H9 (cell line): ENCODE measurements at regions not wholly inside any gene's neighbourhood (a gene's known extent, or its start where the extent isn't known, plus 50 kb on each side); places are given as distances from the start of the nearest gene placed in this dataset.

Source experiments
- DNase-seq: peaks from one replicate; pipeline ENCODE4 v3.0.0-alpha.2; 2017
- H2AFZ ChIP-seq: one replicate; pipeline ENCODE4 v1.6.1; 2013; ENCODE audit warnings: mild to moderate bottlenecking, low read length, control low read depth, moderate library complexity
- H2AK5ac ChIP-seq: 2 replicates; pipeline ENCODE4 v1.6.1; 2013; ENCODE audit warnings: low read length, control low read depth, mixed read lengths; ENCODE audit not compliant: insufficient read length
- H2BK120ac ChIP-seq: one replicate; pipeline ENCODE4 v1.6.1; 2013; ENCODE audit warnings: low read depth, mild to moderate bottlenecking, low read length, control low read depth, inconsistent platforms; ENCODE audit not compliant: poor library complexity, severe bottlenecking
- H2BK12ac ChIP-seq: 2 replicates; pipeline ENCODE4 v1.6.1; 2013; ENCODE audit warnings: low read length, control low read depth, mixed read lengths, low read depth; ENCODE audit not compliant: insufficient read length
- H2BK15ac ChIP-seq: 2 replicates; pipeline ENCODE4 v1.6.1; 2013; ENCODE audit warnings: low read depth, low read length, control low read depth
- H2BK20ac ChIP-seq: one replicate; pipeline ENCODE4 v1.6.1; 2013; ENCODE audit warnings: low read depth, mild to moderate bottlenecking, low read length, control low read depth, inconsistent platforms; ENCODE audit not compliant: poor library complexity, severe bottlenecking
- H2BK5ac ChIP-seq: 2 replicates; pipeline ENCODE4 v1.6.1; 2013; ENCODE audit warnings: low read length, control low read depth, mixed read lengths; ENCODE audit not compliant: insufficient read length
- H3K14ac ChIP-seq: 2 replicates; pipeline ENCODE4 v1.6.1; 2013; ENCODE audit warnings: low read length, control low read depth; ENCODE audit not compliant: insufficient read depth
- H3K18ac ChIP-seq: 2 replicates; pipeline ENCODE4 v1.6.1; 2013; ENCODE audit warnings: low read depth, mild to moderate bottlenecking, mixed read lengths, low read length, control low read depth; ENCODE audit not compliant: insufficient read length
- H3K23ac ChIP-seq: 2 replicates; pipeline ENCODE4 v1.6.1; 2013; ENCODE audit warnings: low read length, control low read depth, mixed read lengths, low read depth; ENCODE audit not compliant: insufficient read length
- H3K23me2 ChIP-seq: 2 replicates; pipeline ENCODE4 v1.6.1; 2013; ENCODE audit warnings: low read depth, mild to moderate bottlenecking, mixed read lengths, low read length, control low read depth; ENCODE audit not compliant: insufficient read length, poor library complexity, severe bottlenecking
- H3K27ac ChIP-seq: 2 replicates; pipeline ENCODE4 v1.5.1; 2013; ENCODE audit warnings: low read length, control low read depth, mixed read lengths, low read depth; ENCODE audit not compliant: insufficient read length
- H3K27me3 ChIP-seq: 2 replicates; pipeline ENCODE4 v1.6.1; 2013; ENCODE audit warnings: low read length, control low read depth, inconsistent platforms; ENCODE audit not compliant: insufficient read depth
- H3K4ac ChIP-seq: 2 replicates; pipeline ENCODE4 v1.6.1; 2013; ENCODE audit warnings: low read depth, mild to moderate bottlenecking, control low read depth, inconsistent platforms, low read length, moderate library complexity
- H3K4me1 ChIP-seq: 2 replicates; pipeline ENCODE4 v1.6.1; 2013; ENCODE audit warnings: low read length, control low read depth, inconsistent platforms; ENCODE audit not compliant: insufficient read depth
- H3K4me2 ChIP-seq: 2 replicates; pipeline ENCODE4 v1.6.1; 2013; ENCODE audit warnings: low read length, control low read depth, mixed read lengths; ENCODE audit not compliant: insufficient read length, insufficient read depth
- H3K56ac ChIP-seq: 2 replicates; pipeline ENCODE4 v1.6.1; 2013; ENCODE audit warnings: low read depth, mild to moderate bottlenecking, mixed read lengths, low read length, control low read depth; ENCODE audit not compliant: insufficient read length
- H3K79me1 ChIP-seq: 2 replicates; pipeline ENCODE4 v1.6.1; 2013; ENCODE audit warnings: low read depth, mild to moderate bottlenecking, moderate library complexity, low read length, control low read depth, inconsistent platforms; ENCODE audit not compliant: insufficient read depth, poor library complexity, severe bottlenecking
- H3K79me2 ChIP-seq: 2 replicates; pipeline ENCODE4 v1.6.1; 2013; ENCODE audit warnings: low read length, control low read depth, inconsistent platforms; ENCODE audit not compliant: insufficient read depth
- H3K9ac ChIP-seq: 2 replicates; pipeline ENCODE4 v1.6.1; 2013; ENCODE audit warnings: low read length, control low read depth, mixed read lengths; ENCODE audit not compliant: insufficient read length; ENCODE audit errors: extremely low read depth
- H3K9me3 ChIP-seq: one replicate; pipeline ENCODE4 v1.6.1; 2013; ENCODE audit warnings: low read depth, low read length, inconsistent platforms; ENCODE audit not compliant: control insufficient read depth
- H3T11ph ChIP-seq: one replicate; pipeline ENCODE4 v1.6.1; 2013; ENCODE audit warnings: mild to moderate bottlenecking, low read length, control low read depth, inconsistent platforms
- H4K20me1 ChIP-seq: one replicate; pipeline ENCODE4 v1.6.1; 2013; ENCODE audit not compliant: control insufficient read depth, insufficient read length, insufficient read depth
- H4K5ac ChIP-seq: 2 replicates; pipeline ENCODE4 v1.6.1; 2013; ENCODE audit warnings: low read depth, mild to moderate bottlenecking, mixed read lengths, low read length, control low read depth; ENCODE audit not compliant: insufficient read length
- H4K8ac ChIP-seq: replicated peaks from 2 replicates; pipeline ENCODE4 v1.6.1; 2013; ENCODE audit warnings: low read length, control low read depth, mixed read lengths, low read depth; ENCODE audit not compliant: insufficient read length
- H4K91ac ChIP-seq: 2 replicates; pipeline ENCODE4 v1.6.1; 2013; ENCODE audit warnings: low read depth, mild to moderate bottlenecking, moderate library complexity, mixed read lengths, low read length, control low read depth; ENCODE audit not compliant: insufficient read length
- H3K27ac Mint-ChIP-seq, 3 experiments: 2 replicates in 2 of 3; 3 replicates in 1 of 3; pipeline ENCODE4 v1.8.0; 2020 to 2021; ENCODE audit warnings: mixed read lengths in 3 of 3, mild to moderate bottlenecking in 1 of 3, moderate library complexity in 1 of 3
- H3K27me3 Mint-ChIP-seq: 2 replicates; pipeline ENCODE4 v1.8.0; 2021; ENCODE audit warnings: low read depth, mild to moderate bottlenecking, moderate library complexity, mixed read lengths
- H3K36me3 Mint-ChIP-seq, 3 experiments: 2 replicates in 2 of 3; 3 replicates in 1 of 3; pipeline ENCODE4 v1.8.0; 2020 to 2021; ENCODE audit warnings: low read depth in 3 of 3, mixed read lengths in 3 of 3; ENCODE audit not compliant: insufficient read depth in 1 of 3
- H3K4me1 Mint-ChIP-seq, 2 experiments: 2 replicates each; pipeline ENCODE4 v1.8.0; 2020; ENCODE audit warnings: mixed read lengths in 2 of 2
- H3K4me3 Mint-ChIP-seq, 2 experiments: 2 replicates in 1 of 2; 3 replicates in 1 of 2; pipeline ENCODE4 v1.8.0; 2020 to 2021; ENCODE audit warnings: mild to moderate bottlenecking in 2 of 2, mixed read lengths in 2 of 2, moderate library complexity in 1 of 2
- H3K9me3 Mint-ChIP-seq, 2 experiments: 2 replicates in 1 of 2; 3 replicates in 1 of 2; pipeline ENCODE4 v1.8.0; 2020; ENCODE audit warnings: mild to moderate bottlenecking in 2 of 2, mixed read lengths in 2 of 2, moderate library complexity in 1 of 2
- CTCF ChIP-seq: fragments of 200-600 bp; sonication (generic); conservative IDR thresholded peaks from 3 replicates; pipeline ENCODE4 v1.8.0; 2021; ENCODE audit warnings: antibody characterized with exemption, mild to moderate bottlenecking
- WGBS: extraction: QIAGEN DNeasy Blood & Tissue Kit; methylation state at CpG from one replicate; pipeline ENCODE4 v1.1.7; 2013; ENCODE audit warnings: missing lambda C conversion rate, low lambda C conversion rate, mixed read lengths; ENCODE audit not compliant: insufficient read length; ENCODE audit errors: extremely low coverage; 5-methylcytosine and 5-hydroxymethylcytosine counted together

DNA sequence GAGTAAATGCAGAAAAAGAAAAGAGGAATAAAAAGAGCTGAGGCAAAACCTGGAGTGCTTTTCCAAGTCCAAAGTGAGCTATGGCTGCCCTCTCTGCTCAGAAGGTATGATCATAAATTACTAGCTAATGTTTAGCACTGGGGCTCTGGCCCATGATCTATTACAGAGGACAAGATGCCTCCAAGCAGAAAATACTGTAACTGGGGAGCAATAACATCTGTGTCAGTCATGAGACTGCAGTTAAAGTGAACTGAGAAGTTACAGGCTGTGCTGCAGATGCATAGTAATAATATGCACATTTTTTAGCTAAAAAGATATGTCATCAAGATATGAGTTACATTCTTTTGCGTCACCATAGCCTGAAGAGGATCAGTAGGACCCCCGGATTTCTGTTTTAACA lies 209.4 kb upstream of the RBBP8 start:
- H2AK5ac ChIP-seq = no peak overlapping the region
- Mint-ChIP-seq H3K9me3 (peaks cover 5 to 6% of the 10 kb centered on the region in 2 experiments; a peak in 3 of 5 replicates), H3K27ac (no peak overlapping the region), H3K36me3 (no peaks in the 10 kb centered on the region; a peak in 1 of 7 replicates), H3K4me3 (no peak overlapping the region), H3K4me1 (no peaks in the 10 kb centered on the region), H3K27me3 (peaks cover 1% of the 10 kb centered on the region)
- H2BK120ac ChIP-seq = no peak overlapping the region
- H3K79me1 ChIP-seq = no peaks in the 10 kb centered on the region
- no peak overlapping the region for H2AFZ ChIP-seq
- no peak overlapping the region for H2BK15ac ChIP-seq
- H4K91ac ChIP-seq = no peak overlapping the region
- H2BK20ac ChIP-seq = no peak overlapping the region
- H3K27me3 ChIP-seq = no peaks in the 10 kb centered on the region
- no peak for TF ChIP-seq CTCF
- no peak overlapping the region for H3K4ac ChIP-seq
- no peaks in the 10 kb centered on the region for H3K9me3 ChIP-seq
- H3K23me2 ChIP-seq = no peaks in the 10 kb centered on the region
- no peak overlapping the region for H3K9ac ChIP-seq
- no peak overlapping the region for H4K5ac ChIP-seq
- no peak overlapping the region for H2BK12ac ChIP-seq
- H4K20me1 ChIP-seq = no peaks in the 10 kb centered on the region
- WGBS = no CpG with 5 or more reads among the region's 2 CpGs
- no peak overlapping the region for H2BK5ac ChIP-seq
- DNase-seq = no peak
- no peak overlapping the region for H3K18ac ChIP-seq
- H3K27ac ChIP-seq = no peak overlapping the region
- H4K8ac ChIP-seq = no peak overlapping the region
- no peak overlapping the region for H3T11ph ChIP-seq
- H3K56ac ChIP-seq = no peak overlapping the region
- H3K14ac ChIP-seq = no peak overlapping the region
- H3K23ac ChIP-seq = no peak overlapping the region
- no peaks in the 10 kb centered on the region for H3K4me1 ChIP-seq
- no peaks in the 10 kb centered on the region for H3K79me2 ChIP-seq
- H3K4me2 ChIP-seq = no peak overlapping the region
